Stomach (tissue), 8 donors: ENCODE measurements at regions not wholly inside any gene's neighbourhood (a gene's known extent, or its start where the extent isn't known, plus 50 kb on each side); places are given as distances from the start of the nearest gene placed in this dataset.

Source experiments
- DNase-seq, 2 donors: peaks; one replicate each; pipeline versions ENCODE4 v3.0.0 to v3.0.0-alpha.2; 2013 to 2019
- H3K27ac ChIP-seq, 5 donors: fragments of 200-600 bp in 4 of 5; sonication (generic) in 4 of 5; one replicate each; pipeline ENCODE4 v1.5.1; 2013 to 2019; ENCODE audit warnings: mild to moderate bottlenecking in 1 of 5, moderate library complexity in 1 of 5
- H3K27me3 ChIP-seq, 3 donors: fragments of 200-600 bp; sonication (generic); one replicate each; pipeline ENCODE4 v1.5.1; 2017 to 2019; ENCODE audit warnings: mixed run types in 1 of 3
- H3K36me3 ChIP-seq, 4 donors: fragments of 200-600 bp; sonication (generic); 1 replicate in 3 of 4; 2 replicates in 1 of 4; pipeline ENCODE4 v1.5.1; 2016 to 2019
- H3K4me1 ChIP-seq, 4 donors: fragments of 200-600 bp; sonication (generic); one replicate each; pipeline ENCODE4 v1.5.1; 2016 to 2019
- H3K4me3 ChIP-seq, 4 donors: fragments of 200-600 bp; sonication (generic) in 3 of 4; one replicate each; pipeline ENCODE4 v1.5.1; 2016 to 2019; ENCODE audit warnings: mild to moderate bottlenecking in 1 of 4
- H3K9me3 ChIP-seq, 4 donors: fragments of 200-600 bp; sonication (generic); one replicate each; pipeline ENCODE4 v1.5.1; 2016 to 2019
- EP300 ChIP-seq: sonication (generic); formaldehyde crosslinking; IDR thresholded peaks from one replicate; pipeline ENCODE4 v1.6.1; 2017; ENCODE audit warnings: antibody characterized with exemption
- POLR2A ChIP-seq, 4 donors: fragments of 450-650 bp; IDR thresholded peaks; one replicate each; pipeline ENCODE4 v1.6.1; 2016; ENCODE audit warnings: antibody characterized with exemption in 4 of 4, control low read depth in 2 of 4, mild to moderate bottlenecking in 1 of 4, moderate library complexity in 1 of 4
- POLR2AphosphoS5 ChIP-seq, 3 donors: sonication (generic); formaldehyde crosslinking; IDR thresholded peaks; one replicate each; pipeline ENCODE4 v1.6.1; 2016; ENCODE audit warnings: antibody characterized with exemption in 3 of 3
- WGBS, 5 donors: extraction: QIAGEN DNeasy Blood & Tissue Kit in 3 of 5; methylation state at CpG; one replicate each; pipeline versions ENCODE4 v1.1.5 to v1.1.7; 2013 to 2018; 5-methylcytosine and 5-hydroxymethylcytosine counted together
- intact Hi-C: fragments of 100-400 bp; cut with DNase I; formaldehyde crosslinking; loops from one replicate; pipeline ENCODE4 v1.15.1; 2023; ENCODE audit warnings: low total_unique reads
- TF ChIP-seq, protein P1 (sequence below), 7 experiments: fragments of 450-650 bp in 4 of 7; fragments of 200-600 bp in 3 of 7; sonication (generic) in 3 of 7; IDR thresholded peaks; one replicate each; pipeline ENCODE4 v1.5.1; 2016 to 2019; ENCODE audit warnings: antibody characterized with exemption in 7 of 7, control low read depth in 2 of 7, mild to moderate bottlenecking in 1 of 7
- donor health status: healthy with polysubstance abuse.
- donor health status: Bipolar disorder and iron deficiency.
- donor health status: healthy.

- no peak for DNase-seq
- no peaks in the 10 kb centered on the region for H3K27me3 ChIP-seq
- no peak overlapping the region for H3K27ac ChIP-seq
- intact Hi-C loops = no loop called here
- TF ChIP-seq POLR2A (IDR thresholded peaks at IDR 0.05) = no peak
- TF ChIP-seq EP300 = no peak
- no peak for TF ChIP-seq POLR2AphosphoS5 (IDR thresholded peaks at IDR 0.05)
- TF ChIP-seq, protein P1, sequence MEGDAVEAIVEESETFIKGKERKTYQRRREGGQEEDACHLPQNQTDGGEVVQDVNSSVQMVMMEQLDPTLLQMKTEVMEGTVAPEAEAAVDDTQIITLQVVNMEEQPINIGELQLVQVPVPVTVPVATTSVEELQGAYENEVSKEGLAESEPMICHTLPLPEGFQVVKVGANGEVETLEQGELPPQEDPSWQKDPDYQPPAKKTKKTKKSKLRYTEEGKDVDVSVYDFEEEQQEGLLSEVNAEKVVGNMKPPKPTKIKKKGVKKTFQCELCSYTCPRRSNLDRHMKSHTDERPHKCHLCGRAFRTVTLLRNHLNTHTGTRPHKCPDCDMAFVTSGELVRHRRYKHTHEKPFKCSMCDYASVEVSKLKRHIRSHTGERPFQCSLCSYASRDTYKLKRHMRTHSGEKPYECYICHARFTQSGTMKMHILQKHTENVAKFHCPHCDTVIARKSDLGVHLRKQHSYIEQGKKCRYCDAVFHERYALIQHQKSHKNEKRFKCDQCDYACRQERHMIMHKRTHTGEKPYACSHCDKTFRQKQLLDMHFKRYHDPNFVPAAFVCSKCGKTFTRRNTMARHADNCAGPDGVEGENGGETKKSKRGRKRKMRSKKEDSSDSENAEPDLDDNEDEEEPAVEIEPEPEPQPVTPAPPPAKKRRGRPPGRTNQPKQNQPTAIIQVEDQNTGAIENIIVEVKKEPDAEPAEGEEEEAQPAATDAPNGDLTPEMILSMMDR (IDR thresholded peaks at IDR 0.05) = no peak
- H3K9me3 ChIP-seq = no peaks in the 10 kb centered on the region
- no peaks in the 10 kb centered on the region for H3K36me3 ChIP-seq
- no peaks in the 10 kb centered on the region for H3K4me1 ChIP-seq
- no peak overlapping the region for H3K4me3 ChIP-seq
- 64 to 81% (median 80%) methylated on average over 3 of the region's 3 CpGs for WGBS, 5 donors
Observed at GRCh38 chr12:83919081-83919480, 993.5 kb downstream of the SLC6A15 start.

DNA sequence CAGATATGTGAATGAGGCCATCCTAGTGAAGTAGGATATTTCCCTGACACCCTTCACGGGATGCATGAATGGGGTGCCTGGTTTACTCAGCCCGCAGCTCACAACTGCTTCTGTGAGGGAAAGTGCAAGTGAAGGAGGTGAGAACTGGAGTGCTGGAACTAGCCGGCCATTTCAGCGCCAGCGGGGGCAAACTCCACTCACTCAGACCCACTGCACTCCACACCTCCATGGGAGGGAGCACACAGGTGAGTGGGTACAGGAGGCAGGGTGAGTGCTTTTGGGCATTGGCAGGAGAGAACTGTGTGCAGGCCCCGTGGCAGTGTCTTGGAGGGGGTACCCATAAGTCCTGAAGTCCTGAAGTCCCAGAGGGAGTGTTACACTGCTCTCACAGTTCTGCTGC is 1008.4 kb downstream of the SLC6A15 start:
- WGBS, 5 donors = 71 to 81% (median 75%) methylated on average over 5 to 6 of the region's 6 CpGs
- Histone ChIP-seq H3K27me3 (no peaks in the 10 kb centered on the region), H3K9me3 (no peaks in the 10 kb centered on the region), H3K4me3 (no peak overlapping the region), H3K36me3 (no peaks in the 10 kb centered on the region), H3K4me1 (no peaks in the 10 kb centered on the region), H3K27ac (no peak overlapping the region)
- intact Hi-C loops = no loop called here
- no peak for DNase-seq
- no peak for TF ChIP-seq POLR2A (IDR thresholded peaks at IDR 0.05)
- TF ChIP-seq POLR2AphosphoS5 (IDR thresholded peaks at IDR 0.05) = no peak
- no peak for TF ChIP-seq EP300
- TF ChIP-seq, protein P1 (IDR thresholded peaks at IDR 0.05) = no peak

DNA sequence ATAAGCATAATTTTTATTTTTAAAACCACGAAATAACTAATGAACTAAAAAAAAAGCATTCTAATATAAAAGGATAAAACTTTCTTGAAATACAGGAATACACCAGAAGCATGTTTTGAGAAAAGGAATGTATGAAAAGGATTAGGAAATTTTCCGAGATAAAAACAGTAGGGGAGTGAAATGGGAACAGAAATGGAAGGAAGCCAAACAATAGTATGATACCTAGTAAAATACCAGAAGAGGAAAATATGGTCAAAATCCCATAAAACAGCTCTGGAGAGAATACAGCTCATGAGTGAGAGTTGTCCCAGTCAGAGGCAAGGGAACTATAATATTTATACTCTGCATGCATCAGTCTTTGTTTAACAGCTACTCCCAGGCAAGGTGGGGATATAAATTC is 1016.2 kb downstream of the SLC6A15 start:
- Histone ChIP-seq H3K36me3 (no peaks in the 10 kb centered on the region), H3K27me3 (no peaks in the 10 kb centered on the region), H3K4me3 (no peak overlapping the region), H3K9me3 (no peaks in the 10 kb centered on the region), H3K27ac (no peak overlapping the region), H3K4me1 (no peaks in the 10 kb centered on the region)
- 49 to 60% (median 52%) methylated on average over 2 of the region's 2 CpGs for WGBS, 5 donors
- intact Hi-C loops = no loop called here
- DNase-seq = no peak
- TF ChIP-seq POLR2A (IDR thresholded peaks at IDR 0.05) (no peak), POLR2AphosphoS5 (IDR thresholded peaks at IDR 0.05) (no peak), EP300 (no peak)
- TF ChIP-seq, protein P1 (IDR thresholded peaks at IDR 0.05) = no peak

- no peaks in the 10 kb centered on the region for H3K4me1 ChIP-seq
- no peaks in the 10 kb centered on the region for H3K27me3 ChIP-seq
- no peaks in the 10 kb centered on the region for H3K9me3 ChIP-seq
- H3K27ac ChIP-seq = no peak overlapping the region
- 0 to 39% (median 0%) methylated on average over 1 of the region's 1 CpG for WGBS, 5 donors
- no peak for DNase-seq
- H3K4me3 ChIP-seq = no peak overlapping the region
- no peak for TF ChIP-seq POLR2A (IDR thresholded peaks at IDR 0.05)
- TF ChIP-seq, protein P1 (IDR thresholded peaks at IDR 0.05) = no peak
- no peak for TF ChIP-seq POLR2AphosphoS5 (IDR thresholded peaks at IDR 0.05)
- no peak for TF ChIP-seq EP300
- intact Hi-C loops = no loop called here
- no peaks in the 10 kb centered on the region for H3K36me3 ChIP-seq
Observed at GRCh38 chr12:83893101-83893500, 1019.5 kb downstream of the SLC6A15 start.
